Body of pancreas (tissue), 4 donors: ENCODE measurements at regions not wholly inside any gene's neighbourhood (a gene's known extent, or its start where the extent isn't known, plus 50 kb on each side); places are given as distances from the start of the nearest gene placed in this dataset.

Source experiments
- POLR2A ChIP-seq, 3 donors: fragments of 450-650 bp; IDR thresholded peaks; one replicate each; pipeline ENCODE4 v1.6.1; 2016; ENCODE audit warnings: antibody characterized with exemption in 3 of 3, mild to moderate bottlenecking in 2 of 3
- TF ChIP-seq, protein P1 (sequence below), 7 experiments: fragments of 450-650 bp in 4 of 7; fragments of 200-600 bp in 3 of 7; sonication (generic) in 3 of 7; IDR thresholded peaks; one replicate each; pipeline ENCODE4 v1.5.1; 2016 to 2019; ENCODE audit warnings: antibody characterized with exemption in 7 of 7

DNA sequence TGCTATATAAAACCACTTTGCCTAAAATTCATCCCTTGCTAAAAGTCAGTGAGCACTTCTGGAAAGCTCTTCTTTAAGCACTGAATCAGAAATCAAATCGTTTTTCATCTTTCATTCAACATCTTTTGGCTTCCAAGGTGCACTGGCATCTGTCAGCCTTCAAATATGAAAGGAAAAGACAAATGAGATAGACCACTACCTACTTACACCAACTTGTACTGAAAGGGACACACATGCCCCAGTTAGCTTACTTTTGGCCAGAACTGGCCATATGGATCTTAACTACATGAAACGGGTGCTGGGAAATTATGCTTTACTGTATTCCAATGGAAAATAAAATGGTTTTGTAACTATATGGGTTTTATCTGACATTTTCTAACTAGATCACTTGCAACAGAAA lies 332.0 kb upstream of the ARPP21 start:
- TF ChIP-seq, protein P1, sequence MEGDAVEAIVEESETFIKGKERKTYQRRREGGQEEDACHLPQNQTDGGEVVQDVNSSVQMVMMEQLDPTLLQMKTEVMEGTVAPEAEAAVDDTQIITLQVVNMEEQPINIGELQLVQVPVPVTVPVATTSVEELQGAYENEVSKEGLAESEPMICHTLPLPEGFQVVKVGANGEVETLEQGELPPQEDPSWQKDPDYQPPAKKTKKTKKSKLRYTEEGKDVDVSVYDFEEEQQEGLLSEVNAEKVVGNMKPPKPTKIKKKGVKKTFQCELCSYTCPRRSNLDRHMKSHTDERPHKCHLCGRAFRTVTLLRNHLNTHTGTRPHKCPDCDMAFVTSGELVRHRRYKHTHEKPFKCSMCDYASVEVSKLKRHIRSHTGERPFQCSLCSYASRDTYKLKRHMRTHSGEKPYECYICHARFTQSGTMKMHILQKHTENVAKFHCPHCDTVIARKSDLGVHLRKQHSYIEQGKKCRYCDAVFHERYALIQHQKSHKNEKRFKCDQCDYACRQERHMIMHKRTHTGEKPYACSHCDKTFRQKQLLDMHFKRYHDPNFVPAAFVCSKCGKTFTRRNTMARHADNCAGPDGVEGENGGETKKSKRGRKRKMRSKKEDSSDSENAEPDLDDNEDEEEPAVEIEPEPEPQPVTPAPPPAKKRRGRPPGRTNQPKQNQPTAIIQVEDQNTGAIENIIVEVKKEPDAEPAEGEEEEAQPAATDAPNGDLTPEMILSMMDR (IDR thresholded peaks at IDR 0.05): no peak
- TF ChIP-seq POLR2A (IDR thresholded peaks at IDR 0.05): no peak
